ENCODE measurements at regions not wholly inside any gene's neighbourhood (a gene's known extent, or its start where the extent isn't known, plus 50 kb on each side); places are given as distances from the start of the nearest gene placed in this dataset.

GRCh38 chr6:12391472-12391871, 101.3 kb downstream of the EDN1 start:
- H3K79me1 ChIP-seq (ENCODE audit: insufficient read depth, low read depth, low read length, poor library complexity, severe bottlenecking) = no peaks in the 10 kb centered on the region
- H2BK15ac ChIP-seq (ENCODE audit: low read depth, low read length) = no peak overlapping the region
- Mint-ChIP-seq H3K9me3 (no peaks in the 10 kb centered on the region; a peak in 1 of 5 replicates), H3K27ac (no peak overlapping the region), H3K36me3 (ENCODE audit: insufficient read depth in 1 of 3, low read depth in 3 of 3) (no peaks in the 10 kb centered on the region), H3K27me3 (ENCODE audit: low read depth) (no peaks in the 10 kb centered on the region), H3K4me3 (no peak overlapping the region), H3K4me1 (peaks cover 9 to 14% of the 10 kb centered on the region in 2 experiments; a peak in 3 of 4 replicates)
- no peak overlapping the region for H3K4ac ChIP-seq (ENCODE audit: low read depth, low read length)
- no peak overlapping the region for H2AFZ ChIP-seq (ENCODE audit: low read length)
- no peaks in the 10 kb centered on the region for H3K9me3 ChIP-seq (ENCODE audit: control insufficient read depth, low read depth, low read length)
- no peak overlapping the region for H4K8ac ChIP-seq (replicated peaks; ENCODE audit: insufficient read length, low read depth, low read length)
- WGBS (ENCODE audit: extremely low coverage, insufficient read length, low lambda C conversion rate) = no CpG with 5 or more reads among the region's 3 CpGs
- H2AK5ac ChIP-seq (ENCODE audit: insufficient read length, low read length) = no peak overlapping the region
- H3K79me2 ChIP-seq (ENCODE audit: insufficient read depth, low read length) = no peaks in the 10 kb centered on the region
- no peak overlapping the region for H2BK12ac ChIP-seq (ENCODE audit: insufficient read length, low read depth, low read length)
- no peak for TF ChIP-seq CTCF (conservative IDR thresholded peaks at IDR 0.05)
- no peaks in the 10 kb centered on the region for H3K27me3 ChIP-seq (ENCODE audit: insufficient read depth, low read length)
- H2BK20ac ChIP-seq (ENCODE audit: low read depth, low read length, poor library complexity, severe bottlenecking) = no peak overlapping the region
- no peak overlapping the region for H2BK120ac ChIP-seq (ENCODE audit: low read depth, low read length, poor library complexity, severe bottlenecking)
- H3K56ac ChIP-seq (ENCODE audit: insufficient read length, low read depth, low read length) = no peak overlapping the region
- H3K27ac ChIP-seq (ENCODE audit: insufficient read length, low read depth, low read length) = no peak overlapping the region
- H4K91ac ChIP-seq (ENCODE audit: insufficient read length, low read depth, low read length) = no peak overlapping the region
- no peak overlapping the region for H3K9ac ChIP-seq (ENCODE audit: extremely low read depth, insufficient read length, low read length)
- H3K4me1 ChIP-seq (ENCODE audit: insufficient read depth, low read length) = no peaks in the 10 kb centered on the region
- H3K14ac ChIP-seq (ENCODE audit: insufficient read depth, low read length) = no peak overlapping the region
- H3T11ph ChIP-seq (ENCODE audit: low read length) = no peak overlapping the region
- no peaks in the 10 kb centered on the region for H4K20me1 ChIP-seq (ENCODE audit: control insufficient read depth, insufficient read depth, insufficient read length)
- no peak overlapping the region for H4K5ac ChIP-seq (ENCODE audit: insufficient read length, low read depth, low read length)
- H2BK5ac ChIP-seq (ENCODE audit: insufficient read length, low read length) = no peak overlapping the region
- H3K23me2 ChIP-seq (ENCODE audit: insufficient read length, low read depth, low read length, poor library complexity, severe bottlenecking) = no peaks in the 10 kb centered on the region
- no peak for DNase-seq
- H3K18ac ChIP-seq (ENCODE audit: insufficient read length, low read depth, low read length) = no peak overlapping the region
- H3K23ac ChIP-seq (ENCODE audit: insufficient read length, low read depth, low read length) = no peak overlapping the region
- no peak overlapping the region for H3K4me2 ChIP-seq (ENCODE audit: insufficient read depth, insufficient read length, low read length)

Measured in H9 (cell line).